Hematopoietic multipotent progenitor cell treated with erythropoietin and hydrocortisone succinate and interleukin-3 and kit ligand, for 8 days (in vitro differentiated cells): ENCODE measurements at regions not wholly inside any gene's neighbourhood (a gene's known extent, or its start where the extent isn't known, plus 50 kb on each side); places are given as distances from the start of the nearest gene placed in this dataset.
A peak's percentile ranks its signal among the peaks of the same experiment; 100 is the strongest.
"Not testable (repeated sequence)": the region's sequence is repeated elsewhere in the genome, so short reads cannot be mapped to it uniquely, and the experiment has no call there.

Experiments used
- DNase-seq: peaks from one replicate; pipeline ENCODE4 v3.0.0-alpha.2; 2015

- no peak for DNase-seq
Measured at GRCh38 chr7:93830141-93830925, 60.2 kb downstream of the TFPI2 start.

- no peak for DNase-seq
Measured at GRCh38 chr7:93828260-93828659, 62.3 kb downstream of the TFPI2 start.

DNA sequence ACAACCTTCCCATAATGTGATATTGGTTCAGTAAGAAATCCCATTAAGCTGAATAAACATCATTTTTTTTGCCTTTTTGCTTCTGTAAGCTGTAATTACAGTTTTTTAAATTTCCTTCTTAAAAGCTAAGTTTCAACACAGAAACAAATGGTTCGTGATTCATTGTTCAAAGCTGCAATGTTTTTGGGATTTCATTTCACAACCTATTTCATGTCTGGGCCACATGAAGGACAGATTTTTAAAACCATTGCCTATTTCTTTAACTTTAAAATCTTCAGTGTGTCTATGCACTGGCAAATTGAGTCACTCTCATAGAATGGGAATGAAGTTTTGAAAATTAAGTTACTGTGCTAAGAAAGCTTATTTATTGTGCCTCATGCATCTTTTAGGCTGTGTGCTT, 66.9 kb downstream of the TFPI2 start:
- DNase-seq = no peak

- no peak for DNase-seq
Measured at GRCh38 chr7:93821463-93821862, 69.1 kb downstream of the TFPI2 start.

DNA sequence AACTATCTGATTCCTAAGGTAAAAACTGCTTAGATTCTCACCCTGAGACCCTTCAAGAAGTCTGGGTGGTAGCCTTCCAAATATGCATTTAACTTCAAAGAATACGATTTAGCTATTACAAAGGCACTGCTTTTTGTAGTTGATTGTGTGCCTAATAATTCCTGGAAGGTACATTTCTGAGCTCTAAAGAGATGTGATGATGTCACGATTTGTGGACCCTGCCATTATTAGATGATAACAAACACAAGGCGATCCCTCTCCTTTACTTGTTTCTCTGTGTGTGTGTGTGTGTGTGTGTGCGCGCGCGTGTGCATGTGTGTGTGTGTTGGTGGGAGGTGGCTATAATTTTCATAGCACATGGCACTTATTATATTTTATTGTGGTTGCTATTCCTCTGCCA, 70.9 kb downstream of the TFPI2 start:
- DNase-seq = no peak

- DNase-seq = no peak
Measured at GRCh38 chr7:93817526-93817925, 73.0 kb downstream of the TFPI2 start.

- no peak for DNase-seq
Measured at GRCh38 chr7:93817004-93817403, 73.5 kb downstream of the TFPI2 start.

GRCh38 chr7:93813514-93813913, 77.0 kb downstream of the TFPI2 start:
- DNase-seq = no peak

- no peak for DNase-seq
Measured at GRCh38 chr7:93812061-93812460, 78.5 kb downstream of the TFPI2 start.

GRCh38 chr7:93811198-93811597, 79.4 kb downstream of the TFPI2 start:
- DNase-seq = no peak

GRCh38 chr7:93810561-93810960, 80.0 kb downstream of the TFPI2 start:
- no peak for DNase-seq

GRCh38 chr7:93804726-93805125, 85.8 kb downstream of the TFPI2 start:
- DNase-seq = no peak

DNA sequence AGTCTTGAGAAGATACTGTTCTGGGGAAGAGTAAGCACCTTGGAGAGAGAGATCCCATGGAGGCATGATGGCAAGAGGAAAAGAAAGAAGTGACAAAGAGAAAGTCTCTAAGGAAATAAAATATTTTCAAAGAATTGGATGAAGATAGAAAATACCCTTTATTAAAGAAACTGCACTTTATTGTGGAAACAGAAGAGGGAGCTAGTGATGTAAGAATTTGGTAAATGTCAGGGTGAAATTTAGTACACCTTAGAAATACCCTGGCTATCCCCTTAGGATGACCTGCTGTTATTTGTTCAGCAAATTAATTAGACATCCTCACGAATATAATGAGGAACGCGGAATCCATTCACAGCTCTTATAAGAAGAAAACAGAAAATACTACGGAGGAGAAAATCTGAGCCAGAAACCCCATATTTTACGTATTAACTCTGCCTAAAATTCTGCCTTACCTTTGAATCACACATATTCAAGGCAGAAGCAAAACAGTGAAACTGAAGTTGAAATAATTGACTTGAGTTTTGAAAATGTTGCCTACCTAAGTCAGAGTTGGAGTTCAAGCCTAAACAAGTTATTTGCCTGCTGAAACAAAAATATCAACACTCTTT, 90.7 kb downstream of the TFPI2 start:
- peak; percentile 20 for DNase-seq

- not testable (repeated sequence) for DNase-seq
Measured at GRCh38 chr7:93793084-93793697, 97.4 kb downstream of the TFPI2 start.

GRCh38 chr7:93779115-93779514, 111.4 kb downstream of the TFPI2 start:
- DNase-seq = no peak

GRCh38 chr7:93778384-93778783, 112.2 kb downstream of the TFPI2 start:
- DNase-seq = no peak

DNA sequence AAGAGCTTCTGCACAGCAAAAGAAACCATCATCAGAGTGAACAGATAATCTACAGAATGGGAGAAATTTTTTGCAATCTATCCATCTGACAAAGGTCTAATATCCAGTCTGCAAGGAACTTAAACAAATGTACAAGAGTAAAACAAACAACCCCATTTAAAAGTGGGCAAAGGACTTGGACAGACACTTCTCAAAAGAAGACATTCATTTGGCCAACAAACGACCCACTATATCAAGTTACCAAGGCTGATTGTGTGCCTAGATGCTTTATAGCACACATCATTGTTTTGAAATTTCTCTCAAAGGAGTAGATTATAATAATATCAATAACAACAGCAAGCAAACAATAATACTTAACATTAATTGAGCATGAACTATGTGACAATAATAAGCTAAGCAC, 117.1 kb downstream of the TFPI2 start:
- no peak for DNase-seq

DNA sequence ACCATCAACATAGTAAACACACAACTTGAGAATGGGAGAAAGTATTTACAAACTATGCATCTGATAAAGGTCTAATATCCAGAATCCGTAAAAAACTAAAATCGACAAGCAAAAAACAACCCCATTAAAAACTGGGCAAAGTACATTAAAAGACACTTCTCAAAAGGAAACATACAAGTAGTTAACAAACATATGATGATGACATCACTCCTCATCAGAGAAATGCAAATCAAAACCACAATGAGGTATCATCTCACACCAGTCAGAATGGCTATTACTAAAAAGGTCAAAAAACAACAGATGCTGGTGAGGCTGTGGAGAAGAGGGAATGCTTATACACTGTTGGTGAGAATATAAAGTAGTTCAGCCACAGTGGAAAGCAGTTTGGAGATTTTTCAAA, 125.1 kb downstream of the TFPI2 start:
- DNase-seq = no peak

- DNase-seq = no peak
Measured at GRCh38 chr7:93758631-93759030, 131.9 kb downstream of the TFPI2 start.

- no peak for DNase-seq
Measured at GRCh38 chr7:93757426-93757825, 133.1 kb downstream of the TFPI2 start.

DNA sequence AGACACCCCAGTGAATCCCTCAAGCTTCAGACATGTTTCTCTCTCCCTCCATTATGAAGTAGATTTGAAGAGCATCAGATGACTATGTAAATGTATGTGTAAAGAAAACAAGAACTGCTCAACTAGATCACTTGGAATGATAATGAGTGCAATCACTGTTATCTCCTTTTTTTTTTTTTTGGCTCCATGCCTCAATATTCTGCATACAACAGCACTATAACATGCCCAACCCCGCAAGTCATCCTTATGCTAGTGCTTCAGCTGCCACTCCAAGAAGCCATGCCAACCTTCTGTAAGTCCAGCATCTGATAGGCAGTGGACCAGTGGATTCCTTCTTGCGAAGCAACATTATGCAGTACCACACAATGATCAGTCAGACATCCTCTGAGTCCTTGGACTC, 133.7 kb downstream of the TFPI2 start:
- DNase-seq = no peak

- no peak for DNase-seq
Measured at GRCh38 chr7:93751421-93751820, 139.1 kb downstream of the TFPI2 start.

DNA sequence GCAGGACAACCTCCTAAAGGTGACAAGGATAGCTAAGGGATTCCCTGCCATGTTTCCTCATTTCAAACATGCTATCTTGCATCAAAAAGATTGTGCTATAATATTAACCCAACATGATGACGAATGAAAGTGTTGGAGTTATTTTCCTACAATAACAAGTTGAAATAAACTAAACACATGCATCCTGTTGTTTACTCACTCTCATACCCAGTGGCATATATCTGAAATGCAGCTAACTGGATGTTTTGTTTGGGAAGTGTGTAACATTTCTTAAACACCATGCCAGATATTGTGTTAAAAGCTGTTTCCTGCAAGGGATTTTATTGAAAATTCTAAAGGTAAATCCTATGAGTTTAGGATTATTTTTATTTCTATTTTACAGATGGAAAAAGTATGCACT, 139.6 kb downstream of the TFPI2 start:
- no peak for DNase-seq

DNA sequence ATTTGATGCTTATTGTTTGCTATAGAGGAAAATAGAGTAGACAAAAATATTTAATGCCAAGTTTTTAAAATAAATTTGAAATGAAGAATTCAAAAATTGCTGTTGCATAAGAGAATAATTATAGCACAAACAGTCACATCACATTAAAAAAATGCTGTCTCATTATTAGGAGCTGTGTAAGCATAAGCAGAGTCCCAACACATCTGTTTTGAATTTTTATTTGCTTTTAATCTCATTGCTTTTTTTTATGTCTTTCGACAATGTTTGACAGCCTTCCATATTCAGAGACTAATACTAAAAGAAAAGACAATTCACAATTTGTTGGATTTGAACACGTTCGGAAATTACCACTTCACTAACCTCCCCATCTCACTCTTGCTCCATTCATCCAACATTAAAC, 143.5 kb downstream of the TFPI2 start:
- DNase-seq = no peak
